ENCODE measurements at regions not wholly inside any gene's neighbourhood (a gene's known extent, or its start where the extent isn't known, plus 50 kb on each side); places are given as distances from the start of the nearest gene placed in this dataset.
"Not testable (repeated sequence)": the region's sequence is repeated elsewhere in the genome, so short reads cannot be mapped to it uniquely, and the experiment has no call there.

DNA sequence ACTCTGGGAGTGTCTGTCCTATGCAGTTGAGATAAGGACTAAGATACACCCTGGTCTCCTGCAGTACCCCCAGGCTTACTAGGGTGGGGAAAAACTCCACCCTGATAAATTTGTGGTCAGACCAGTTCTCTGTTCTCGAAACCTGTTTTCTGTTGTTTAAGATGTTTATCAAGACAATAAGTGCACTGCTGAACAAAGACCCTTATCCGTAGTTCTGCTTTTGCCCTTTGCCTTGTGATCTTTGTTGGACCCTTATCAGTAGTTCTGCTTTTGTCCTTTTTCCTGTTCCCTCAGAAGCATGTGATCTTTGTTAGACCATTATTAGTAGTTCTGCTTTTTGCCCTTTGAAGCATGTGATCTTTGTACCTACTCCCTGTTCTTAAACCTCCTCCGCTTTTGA lies 824.4 kb downstream of the TRAM1L1 start:
- DNase-seq (ENCODE audit: low spot score); in situ Hi-C loops (cut with HindIII; ENCODE audit: low sequenced_read_pairs): not testable (repeated sequence)

DNA sequence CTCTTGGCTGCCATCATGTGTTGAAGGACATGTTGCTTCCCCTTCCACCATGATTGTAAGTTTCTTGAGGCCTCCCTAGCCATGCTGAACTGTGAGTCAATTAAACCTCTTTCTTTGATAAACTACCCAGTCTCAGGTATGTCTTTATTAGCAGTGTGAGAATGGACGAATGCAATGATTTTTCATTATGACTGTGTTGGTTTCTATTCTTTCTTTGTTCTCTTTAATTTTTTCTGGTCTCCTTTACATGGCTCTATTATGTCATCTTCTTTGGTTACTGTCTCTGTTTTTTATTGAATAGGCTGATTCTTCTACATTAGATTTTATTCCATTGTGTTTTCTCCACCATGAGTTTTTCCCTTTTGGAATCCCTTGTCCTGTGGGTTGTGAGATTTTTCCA lies 840.6 kb downstream of the TRAM1L1 start:
- in situ Hi-C loops (cut with HindIII; ENCODE audit: low sequenced_read_pairs): no loop called here
- DNase-seq (ENCODE audit: low spot score): no peak

DNA sequence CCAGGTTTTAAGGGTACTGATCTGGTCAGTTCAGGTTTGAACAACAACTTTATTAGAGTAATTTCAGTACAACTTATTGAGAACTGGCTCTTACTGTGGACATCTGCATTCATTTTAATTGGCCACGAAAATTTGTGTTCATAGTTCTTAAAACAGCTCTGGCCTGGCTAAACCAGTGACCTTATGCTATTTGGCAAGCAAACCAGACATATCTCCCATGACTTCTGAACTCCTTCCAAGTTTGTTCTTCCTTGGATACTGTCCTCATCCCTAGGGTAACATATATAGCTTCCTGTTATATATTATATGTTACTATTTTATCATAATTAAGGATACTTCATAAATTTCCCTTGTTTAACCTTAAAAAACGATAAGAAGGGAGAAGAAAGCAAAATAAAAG lies 841.9 kb downstream of the TRAM1L1 start:
- DNase-seq (ENCODE audit: low spot score): no peak
- in situ Hi-C loops (cut with HindIII; ENCODE audit: low sequenced_read_pairs): no loop called here

DNA sequence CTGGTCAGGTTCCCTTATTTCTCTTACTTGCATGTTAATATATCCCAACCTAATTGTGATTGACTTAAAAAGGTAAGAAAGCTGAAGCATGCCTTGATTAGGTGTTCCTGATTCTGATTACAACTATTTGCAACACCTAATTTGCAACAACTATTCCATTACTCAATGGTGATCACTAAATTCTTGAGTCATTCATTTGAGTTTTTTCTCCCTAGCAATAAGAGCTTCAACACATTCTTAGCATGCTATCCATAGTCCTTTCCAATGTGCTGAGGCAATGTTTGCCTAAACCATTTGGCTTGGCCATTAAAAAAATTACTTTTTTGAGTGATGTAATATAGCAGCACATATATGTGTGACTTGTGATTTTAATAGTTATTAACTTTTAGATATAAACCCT lies 851.4 kb downstream of the TRAM1L1 start:
- no peak for DNase-seq (ENCODE audit: low spot score)
- in situ Hi-C loops (cut with HindIII; ENCODE audit: low sequenced_read_pairs): no loop called here

DNA sequence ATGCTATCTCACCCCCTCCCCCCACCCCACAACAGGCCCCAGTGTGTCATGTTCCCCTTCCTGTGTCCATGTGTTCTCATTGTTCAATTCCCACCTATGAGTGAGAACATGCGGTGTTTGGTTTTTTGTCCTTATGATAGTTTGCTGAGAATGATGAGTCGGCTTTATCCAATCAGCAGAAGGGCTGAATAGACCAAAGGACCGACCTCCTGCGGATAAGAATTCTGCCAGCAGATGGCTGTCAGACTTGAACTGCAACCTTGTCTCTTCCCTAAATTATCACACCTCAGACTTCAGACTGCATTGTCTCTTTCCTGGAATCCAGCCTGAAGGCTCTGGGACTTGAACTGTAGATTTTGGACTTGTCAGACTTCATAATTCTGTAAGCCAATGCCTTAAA lies 853.4 kb downstream of the TRAM1L1 start:
- in situ Hi-C loops (cut with HindIII; ENCODE audit: low sequenced_read_pairs): not testable (repeated sequence)
- DNase-seq (ENCODE audit: low spot score): peak; percentile 14

DNA sequence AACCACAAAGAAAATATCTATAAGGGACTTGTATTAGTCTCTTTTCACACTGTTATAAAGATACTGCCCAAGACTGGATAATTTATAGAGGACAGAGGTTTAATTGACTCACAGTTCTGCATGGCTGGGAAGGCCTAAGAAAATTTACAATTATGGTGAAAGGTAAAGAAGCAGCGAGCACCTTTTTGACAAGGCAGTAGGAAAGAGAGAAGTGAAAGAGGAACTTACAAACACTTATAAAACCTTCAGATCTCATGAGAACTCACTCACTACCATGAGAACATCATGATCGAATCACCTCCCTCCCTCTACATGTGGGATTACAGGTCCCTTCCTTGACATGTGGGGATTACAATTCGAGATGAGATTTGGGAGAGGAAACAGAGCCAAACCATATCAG lies 856.0 kb downstream of the TRAM1L1 start:
- in situ Hi-C loops (cut with HindIII; ENCODE audit: low sequenced_read_pairs): no loop called here
- DNase-seq (ENCODE audit: low spot score): no peak

DNA sequence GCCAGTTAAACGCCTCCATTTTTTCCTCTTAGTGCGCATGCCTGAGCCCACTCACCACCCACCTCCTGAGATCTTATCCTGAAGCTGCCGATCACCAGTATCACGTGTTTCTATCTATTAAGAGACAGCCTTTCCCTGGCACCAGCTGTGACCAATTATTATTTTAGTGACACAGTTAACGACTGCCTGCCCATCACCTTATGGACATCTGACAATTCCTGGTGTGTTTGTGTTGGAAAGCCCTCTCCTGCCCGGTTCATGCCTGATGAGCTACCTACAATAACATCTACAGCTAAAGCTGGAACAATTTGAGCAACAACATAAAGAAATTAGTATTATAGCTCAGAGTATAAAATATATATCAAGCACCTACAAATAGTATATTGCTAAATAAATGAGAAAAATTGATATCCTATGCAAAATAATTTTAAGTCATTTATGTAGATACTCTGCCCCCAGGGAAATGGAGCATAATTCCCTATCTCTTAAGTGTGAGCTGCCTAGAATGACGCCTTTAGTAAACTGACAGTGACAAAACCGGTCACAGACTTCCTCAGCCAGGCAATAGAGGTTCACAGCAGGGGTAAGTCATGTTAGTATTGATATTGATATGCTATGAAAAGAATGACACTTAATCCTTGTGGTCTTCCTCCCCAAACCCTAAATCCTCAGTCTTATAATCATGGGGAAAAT lies 862.2 kb downstream of the TRAM1L1 start:
- DNase-seq (ENCODE audit: low spot score): no peak
- in situ Hi-C loops (cut with HindIII; ENCODE audit: low sequenced_read_pairs): no loop called here

DNA sequence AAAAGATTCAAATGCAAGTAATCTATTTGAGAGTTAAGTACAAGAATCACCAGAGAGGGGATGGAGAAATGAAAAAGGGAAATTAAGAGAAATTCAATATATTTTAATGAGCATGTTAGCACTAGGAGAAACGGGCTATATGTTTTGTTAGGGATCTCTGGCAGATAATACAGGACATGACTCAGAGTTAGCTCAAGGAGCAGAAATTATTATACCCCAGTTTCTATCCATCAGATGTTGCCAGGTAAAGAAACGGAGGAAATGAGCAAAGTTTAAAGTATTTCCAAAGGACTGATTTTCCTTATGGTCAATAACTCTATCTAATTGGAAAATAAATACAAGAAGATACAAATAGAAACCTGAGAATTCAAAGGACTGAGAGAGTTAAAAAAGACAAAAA lies 867.6 kb downstream of the TRAM1L1 start:
- in situ Hi-C loops (cut with HindIII; ENCODE audit: low sequenced_read_pairs): no loop called here
- DNase-seq (ENCODE audit: low spot score): no peak

DNA sequence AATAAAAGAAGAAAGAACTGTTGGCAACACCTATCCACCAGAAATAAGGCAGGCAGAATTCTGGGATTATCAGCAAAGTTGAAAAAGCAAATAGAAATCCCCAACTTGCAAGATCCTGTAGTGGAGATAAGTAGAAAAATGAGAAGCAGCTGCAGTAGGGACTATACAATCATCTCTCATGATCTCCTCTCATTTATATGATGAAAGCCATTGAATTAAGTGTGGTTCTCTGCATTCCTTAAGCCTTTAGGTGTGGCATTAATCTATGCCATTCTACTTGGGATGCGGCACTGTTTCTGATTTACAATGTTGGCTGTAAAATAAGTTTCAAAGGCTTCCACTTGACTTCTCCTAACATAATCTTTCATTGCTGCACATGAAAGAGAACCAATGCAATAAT lies 869.8 kb downstream of the TRAM1L1 start:
- in situ Hi-C loops (cut with HindIII; ENCODE audit: low sequenced_read_pairs): no loop called here
- DNase-seq (ENCODE audit: low spot score): no peak

DNA sequence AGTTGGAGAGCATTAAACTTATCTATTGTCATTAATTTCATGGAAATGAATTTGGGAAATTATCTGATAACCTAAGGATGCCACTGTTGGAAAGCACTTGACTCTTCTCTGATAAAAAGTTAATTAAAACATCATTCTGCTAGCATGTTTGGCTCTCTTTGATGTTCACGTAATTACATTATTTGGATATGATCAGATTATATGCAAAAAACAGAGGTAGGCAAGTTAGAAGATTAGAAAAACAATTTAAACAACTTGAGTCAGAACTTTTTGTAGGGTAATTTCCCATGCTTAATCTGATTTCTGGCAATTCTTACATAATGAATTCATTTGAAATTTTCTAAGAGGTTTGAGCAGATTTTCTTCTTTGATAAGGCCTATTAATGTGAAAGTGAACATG lies 882.9 kb downstream of the TRAM1L1 start:
- no peak for DNase-seq (ENCODE audit: low spot score)
- in situ Hi-C loops (cut with HindIII; ENCODE audit: low sequenced_read_pairs): no loop called here

DNA sequence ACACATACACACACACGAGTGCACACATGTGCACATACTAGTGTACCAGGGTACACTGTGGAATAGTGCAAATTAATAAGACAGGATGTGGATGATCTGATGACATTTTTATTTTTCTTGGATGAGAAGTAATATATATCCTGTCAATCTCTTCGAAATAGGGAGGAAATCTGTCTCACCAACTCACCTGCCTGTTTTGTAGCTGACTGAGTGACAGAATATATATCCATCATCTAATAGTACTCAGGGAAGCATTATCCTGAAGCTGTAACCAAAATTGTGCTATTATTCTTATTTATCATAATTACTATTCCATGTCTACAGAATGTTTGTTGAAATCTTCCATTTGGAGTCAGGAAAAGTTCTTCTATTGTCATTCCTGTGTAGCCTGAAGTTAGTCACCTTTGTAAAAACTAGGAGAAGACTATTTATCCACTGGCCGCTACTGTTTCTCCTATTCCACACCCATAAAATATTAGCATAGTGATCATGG lies 888.0 kb downstream of the TRAM1L1 start:
- in situ Hi-C loops (cut with HindIII; ENCODE audit: low sequenced_read_pairs): no loop called here
- DNase-seq (ENCODE audit: low spot score): no peak

DNA sequence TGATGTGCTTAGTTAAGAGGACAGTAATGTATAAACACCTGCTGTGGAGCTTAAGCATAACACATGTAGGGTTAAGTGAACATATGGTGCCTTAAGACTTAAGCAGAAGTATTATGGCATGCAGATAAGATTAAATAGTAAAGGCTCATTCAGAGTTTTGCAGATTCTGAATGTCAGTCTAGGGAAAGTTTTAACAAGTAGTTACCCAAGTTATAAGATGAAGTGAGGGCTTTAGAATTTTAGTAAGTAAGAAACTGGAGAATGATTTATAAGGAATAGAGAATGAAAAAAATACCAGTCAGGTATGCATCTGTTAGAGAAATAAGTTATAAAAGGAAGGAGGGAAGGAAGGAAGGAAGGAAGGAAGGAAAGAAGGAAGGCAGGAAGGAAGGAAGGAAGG lies 902.1 kb downstream of the TRAM1L1 start:
- DNase-seq (ENCODE audit: low spot score): no peak
- in situ Hi-C loops (cut with HindIII; ENCODE audit: low sequenced_read_pairs): no loop called here

DNA sequence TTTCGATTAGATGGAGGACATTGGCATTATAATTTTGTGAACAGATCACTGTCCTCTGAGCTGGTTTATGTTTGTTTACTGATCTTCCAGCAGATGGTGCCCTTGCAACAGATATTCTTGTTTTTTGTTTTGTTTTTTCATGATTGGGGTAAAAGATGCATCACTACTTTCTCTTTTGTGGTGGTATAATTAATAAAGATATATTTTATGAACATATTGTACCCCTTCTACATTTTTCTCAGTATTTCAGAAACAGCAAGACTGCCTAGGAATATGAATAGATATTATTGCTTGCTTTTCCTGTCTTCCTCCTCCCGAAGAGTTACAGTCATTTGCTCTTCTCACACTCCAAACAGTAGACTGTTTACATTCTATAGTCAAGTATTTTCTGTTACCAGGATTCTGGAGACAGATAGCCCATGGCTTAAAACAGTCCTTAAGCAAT lies 905.2 kb downstream of the TRAM1L1 start:
- DNase-seq (ENCODE audit: low spot score): peak; percentile 71
- in situ Hi-C loops (cut with HindIII; ENCODE audit: low sequenced_read_pairs): no loop called here

DNA sequence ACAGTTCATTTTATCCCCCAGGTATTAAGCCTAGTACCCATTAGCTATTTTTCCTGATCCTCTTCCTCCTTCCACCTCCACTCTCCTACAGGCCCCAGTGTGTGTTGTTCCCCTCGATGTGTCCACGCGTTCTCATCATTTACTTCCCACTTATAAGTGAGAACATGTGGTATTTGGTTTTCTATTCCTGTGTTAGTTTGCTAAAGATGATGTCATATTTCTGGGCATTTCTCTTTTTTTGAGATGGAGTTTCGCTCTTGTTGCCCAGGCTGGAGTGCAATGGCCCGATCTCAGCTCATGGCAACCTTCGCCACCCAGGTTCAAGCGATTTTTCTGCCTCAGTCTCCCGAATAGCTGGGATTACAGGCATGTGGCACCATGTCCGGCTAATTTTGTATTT lies 934.0 kb downstream of the TRAM1L1 start:
- DNase-seq (ENCODE audit: low spot score); in situ Hi-C loops (cut with HindIII; ENCODE audit: low sequenced_read_pairs): not testable (repeated sequence)

DNA sequence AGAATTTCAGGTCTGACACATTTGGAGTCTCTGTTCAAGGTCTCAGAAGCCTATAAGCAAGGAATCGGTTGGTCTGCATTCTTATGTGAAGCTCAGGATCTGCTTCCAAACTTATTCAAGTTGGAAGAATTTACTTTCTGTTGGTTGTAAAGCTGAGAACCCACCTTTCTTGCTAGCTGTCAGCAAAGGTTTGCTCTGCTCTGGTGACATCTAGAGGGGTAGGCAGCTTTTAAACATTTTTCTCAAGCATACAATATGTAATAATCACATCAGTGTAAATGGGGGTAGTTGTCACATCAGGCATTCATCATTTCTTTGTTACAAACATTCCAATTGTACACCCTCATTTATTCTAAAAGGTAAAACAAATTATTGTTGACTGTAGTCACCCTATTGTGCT lies 935.2 kb downstream of the TRAM1L1 start:
- DNase-seq (ENCODE audit: low spot score): peak; percentile 13
- in situ Hi-C loops (cut with HindIII; ENCODE audit: low sequenced_read_pairs): no loop called here

DNA sequence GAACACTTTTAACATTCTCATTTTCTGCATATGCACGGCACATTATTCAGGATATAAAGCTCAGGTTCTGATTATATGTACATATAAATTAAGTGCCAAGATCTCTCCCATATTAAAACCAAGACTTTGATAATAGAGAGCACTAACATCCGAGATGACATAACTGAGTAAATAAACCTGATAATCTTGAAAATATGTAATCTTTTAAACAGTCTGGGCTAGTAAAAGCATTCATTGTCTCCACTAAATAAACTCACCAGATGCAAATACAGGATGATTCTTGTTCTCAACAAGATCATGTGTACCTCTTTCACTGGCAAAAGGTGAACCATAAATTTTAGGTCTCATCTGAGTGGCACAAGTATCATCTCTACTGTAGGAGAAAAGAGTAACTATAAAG lies 942.2 kb downstream of the TRAM1L1 start:
- in situ Hi-C loops (cut with HindIII; ENCODE audit: low sequenced_read_pairs): no loop called here
- DNase-seq (ENCODE audit: low spot score): no peak

DNA sequence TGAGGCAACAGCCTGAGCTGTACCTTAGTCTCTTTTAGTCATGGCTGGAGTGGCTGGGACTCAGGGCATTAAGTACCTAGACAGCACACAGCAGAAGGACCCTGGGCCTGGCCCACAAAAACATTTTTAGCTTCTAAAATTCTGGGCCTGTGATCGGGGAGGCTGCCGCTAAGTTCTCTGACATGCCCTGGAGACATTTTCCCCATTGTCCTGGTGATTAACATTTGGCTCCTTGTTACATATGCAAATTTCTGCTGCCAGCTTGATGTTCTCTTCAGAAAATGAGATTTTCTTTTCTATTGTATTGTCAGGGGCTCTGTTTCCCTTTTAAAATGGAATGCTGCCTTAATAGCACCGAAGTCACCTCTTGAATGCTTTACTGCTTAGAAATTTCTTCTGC lies 952.4 kb downstream of the TRAM1L1 start:
- no peak for DNase-seq (ENCODE audit: low spot score)
- in situ Hi-C loops (cut with HindIII; ENCODE audit: low sequenced_read_pairs): no loop called here

DNA sequence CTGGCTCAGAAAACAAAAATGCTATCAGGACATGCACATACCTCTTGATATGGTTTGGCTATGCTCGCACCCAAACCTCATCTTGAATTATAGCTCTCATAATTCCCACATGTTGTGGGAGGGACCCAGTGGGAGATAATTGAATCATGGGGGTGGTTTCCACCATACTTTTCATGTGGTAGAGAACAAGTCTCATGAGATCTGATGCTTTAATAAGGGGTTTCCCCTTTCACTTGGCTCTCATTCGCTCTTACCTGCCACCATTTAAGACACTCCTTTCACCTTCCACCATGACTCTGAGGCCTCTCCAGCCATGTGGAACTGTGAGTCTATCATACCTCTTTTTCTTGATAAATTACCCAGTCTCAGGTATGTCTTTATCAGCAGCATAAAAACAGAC lies 958.6 kb downstream of the TRAM1L1 start:
- in situ Hi-C loops (cut with HindIII; ENCODE audit: low sequenced_read_pairs): no loop called here
- DNase-seq (ENCODE audit: low spot score): no peak

DNA sequence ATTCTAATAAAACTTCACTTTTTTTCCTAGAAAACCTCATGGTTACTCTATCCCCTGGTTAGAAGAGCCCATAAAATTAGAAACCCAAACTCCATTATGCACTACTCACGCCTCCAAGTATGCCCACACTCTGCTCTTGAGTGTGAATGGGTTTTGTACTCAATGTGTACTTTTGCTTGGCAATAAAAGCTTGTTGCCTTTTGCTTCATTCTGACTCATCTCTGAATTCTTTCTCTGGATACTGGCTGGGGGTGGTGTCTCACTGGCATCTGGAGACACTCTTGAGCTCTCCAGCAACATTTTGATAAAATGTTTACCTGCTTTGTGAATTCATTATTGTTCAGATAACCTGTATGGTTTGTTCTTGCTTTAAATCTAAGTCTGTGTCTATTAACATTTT lies 963.3 kb downstream of the TRAM1L1 start:
- no peak for DNase-seq (ENCODE audit: low spot score)
- in situ Hi-C loops (cut with HindIII; ENCODE audit: low sequenced_read_pairs): no loop called here

DNA sequence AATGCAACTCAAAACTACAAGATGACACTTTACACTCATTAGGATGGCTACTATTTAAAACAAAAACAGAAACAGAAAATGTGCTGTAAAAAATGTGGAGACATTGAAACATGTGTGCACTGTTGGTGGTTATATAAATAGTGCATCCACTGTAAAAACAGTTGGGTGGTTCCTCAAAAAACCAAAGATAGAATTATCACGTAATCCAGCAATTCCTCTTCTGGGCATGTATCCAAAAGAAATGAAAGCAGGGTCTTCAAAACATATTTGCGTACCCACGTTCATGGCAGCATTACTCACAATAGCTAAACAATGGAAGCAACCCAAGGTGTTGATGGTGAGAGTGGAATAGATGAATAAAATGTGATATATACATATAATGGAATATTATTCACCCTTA lies 967.2 kb downstream of the TRAM1L1 start:
- DNase-seq (ENCODE audit: low spot score): no peak
- in situ Hi-C loops (cut with HindIII; ENCODE audit: low sequenced_read_pairs): no loop called here

DNA sequence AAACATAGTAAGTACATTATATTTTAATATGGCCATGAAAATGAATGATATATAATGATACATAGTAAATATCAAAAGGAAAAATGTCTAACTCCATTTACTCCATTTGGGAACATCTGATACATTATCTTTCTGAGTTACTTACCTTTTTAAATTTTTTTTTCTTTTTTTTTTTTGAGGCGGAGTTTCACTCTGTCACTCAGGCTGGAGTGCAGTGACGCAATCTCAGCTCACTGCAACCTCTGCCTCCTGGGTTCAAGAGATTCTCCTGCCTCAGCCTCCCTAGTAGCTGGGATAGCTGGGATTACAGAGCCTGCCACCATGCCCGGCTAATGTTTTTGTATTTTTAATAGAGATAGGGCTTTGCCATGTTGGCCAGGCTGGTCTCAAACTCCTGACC lies 972.5 kb downstream of the TRAM1L1 start:
- DNase-seq (ENCODE audit: low spot score); in situ Hi-C loops (cut with HindIII; ENCODE audit: low sequenced_read_pairs): not testable (repeated sequence)
